ENCODE measurements at regions not wholly inside any gene's neighbourhood (a gene's known extent, or its start where the extent isn't known, plus 50 kb on each side); places are given as distances from the start of the nearest gene placed in this dataset.

GRCh38 chr2:206368484-206368883 is 74.8 kb upstream of the ADAM23 start:
- no peaks in the 10 kb centered on the region for H3K4me1 ChIP-seq
- ATAC-seq = no peak
- intact Hi-C loops (cut with DNase I) = no loop called here

GRCh38 chr2:206368933-206369569 is 74.3 kb upstream of the ADAM23 start:
- Histone ChIP-seq H3K27me3 (no peaks in the 10 kb centered on the region), H3K36me3 (no peaks in the 10 kb centered on the region), H3K9me3 (no peaks in the 10 kb centered on the region), H3K4me1 (no peaks in the 10 kb centered on the region), H3K4me3 (no peak overlapping the region), H3K27ac (no peak overlapping the region)
- no peak for TF ChIP-seq POLR2A (IDR thresholded peaks at IDR 0.05)
- no peak for TF ChIP-seq CTCF (IDR thresholded peaks at IDR 0.05)
- intact Hi-C loops (cut with DNase I) = no loop called here
- 32% methylated on average over 3 of the region's 3 CpGs for WGBS (ENCODE audit: insufficient coverage, low coverage, low lambda C conversion rate, missing lambda C conversion rate)
- peak in 1 of 4 donors; percentile 39 for ATAC-seq
- no peak for DNase-seq

More at GRCh38 chr2:206368484-206368883, 74.8 kb upstream of the ADAM23 start:
- no peak for DNase-seq
- Histone ChIP-seq H3K9me3 (no peaks in the 10 kb centered on the region), H3K27me3 (no peaks in the 10 kb centered on the region), H3K4me3 (no peak overlapping the region), H3K36me3 (no peaks in the 10 kb centered on the region), H3K27ac (no peak overlapping the region)
- TF ChIP-seq CTCF (IDR thresholded peaks at IDR 0.05) (no peak), POLR2A (IDR thresholded peaks at IDR 0.05) (no peak)

GRCh38 chr2:206375956-206376355 is 67.4 kb upstream of the ADAM23 start:
- no peaks in the 10 kb centered on the region for H3K36me3 ChIP-seq
- TF ChIP-seq CTCF (IDR thresholded peaks at IDR 0.05) = no peak
- no peak for TF ChIP-seq POLR2A (IDR thresholded peaks at IDR 0.05)
- ATAC-seq (no peak), DNase-seq (no peak)
- H3K27ac ChIP-seq = no peak overlapping the region
- no peaks in the 10 kb centered on the region for H3K4me1 ChIP-seq
- no peaks in the 10 kb centered on the region for H3K9me3 ChIP-seq
- H3K4me3 ChIP-seq = no peak overlapping the region
- H3K27me3 ChIP-seq = no peaks in the 10 kb centered on the region
- intact Hi-C loops (cut with DNase I) = no loop called here

DNA sequence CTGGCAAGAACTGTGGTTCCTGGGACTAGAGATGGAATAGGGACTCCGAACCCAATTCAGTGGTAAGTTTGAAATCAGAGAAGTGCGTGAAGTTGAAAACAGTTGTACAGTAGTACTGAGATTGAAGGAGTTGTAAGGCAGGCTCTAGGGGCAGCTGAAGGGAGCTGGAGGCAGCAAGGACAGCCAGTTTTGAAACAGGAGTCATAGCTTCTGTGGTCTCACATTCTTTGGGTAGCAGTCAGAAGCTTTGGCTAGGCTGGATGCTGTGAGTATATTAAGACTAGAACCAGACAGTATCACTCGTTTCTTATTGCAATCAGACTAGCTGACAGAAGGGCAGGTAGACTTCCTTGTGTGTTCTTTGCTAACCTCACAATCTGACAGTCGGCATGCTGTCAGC is 64.5 kb upstream of the ADAM23 start:
- no peak for DNase-seq
- H3K4me1 ChIP-seq = no peaks in the 10 kb centered on the region
- no peaks in the 10 kb centered on the region for H3K36me3 ChIP-seq
- TF ChIP-seq CTCF (IDR thresholded peaks at IDR 0.05) = no peak
- no peak for TF ChIP-seq POLR2A (IDR thresholded peaks at IDR 0.05)
- intact Hi-C loops (cut with DNase I) = no loop called here
- no peaks in the 10 kb centered on the region for H3K9me3 ChIP-seq
- no peak overlapping the region for H3K4me3 ChIP-seq
- WGBS (ENCODE audit: insufficient coverage, low coverage, low lambda C conversion rate, missing lambda C conversion rate) = 56% methylated on average over 2 of the region's 4 CpGs
- H3K27me3 ChIP-seq = no peaks in the 10 kb centered on the region
- no peak for ATAC-seq
- H3K27ac ChIP-seq = no peak overlapping the region

GRCh38 chr2:206379266-206379665 is 64.1 kb upstream of the ADAM23 start:
- no peak overlapping the region for H3K27ac ChIP-seq
- H3K4me1 ChIP-seq = no peaks in the 10 kb centered on the region
- H3K4me3 ChIP-seq = no peak overlapping the region
- H3K27me3 ChIP-seq = no peaks in the 10 kb centered on the region
- intact Hi-C loops (cut with DNase I) = no loop called here
- no peaks in the 10 kb centered on the region for H3K9me3 ChIP-seq
- WGBS (ENCODE audit: insufficient coverage, low coverage, low lambda C conversion rate, missing lambda C conversion rate) = 75% methylated on average over 1 of the region's 1 CpG
- TF ChIP-seq POLR2A (IDR thresholded peaks at IDR 0.05) = no peak
- DNase-seq (no peak), ATAC-seq (no peak)
- no peaks in the 10 kb centered on the region for H3K36me3 ChIP-seq

Measured in right lobe of liver (tissue), 6 donors.